Subcutaneous abdominal adipose tissue (tissue), 5 donors: ENCODE measurements at regions not wholly inside any gene's neighbourhood (a gene's known extent, or its start where the extent isn't known, plus 50 kb on each side); places are given as distances from the start of the nearest gene placed in this dataset.

Source experiments
- H3K27ac ChIP-seq: one replicate; pipeline ENCODE4 v1.7.0; 2013; ENCODE audit warnings: low read depth, mild to moderate bottlenecking, inconsistent platforms, low read length, moderate library complexity
- H3K27me3 ChIP-seq, 5 donors: one replicate each; pipeline ENCODE4 v1.7.0; 2013; ENCODE audit warnings: low read length in 5 of 5, inconsistent platforms in 1 of 5; ENCODE audit not compliant: control insufficient read depth in 5 of 5, insufficient read depth in 4 of 5
- H3K36me3 ChIP-seq, 5 donors: one replicate each; pipeline ENCODE4 v1.7.0; 2013; ENCODE audit warnings: low read length in 5 of 5; ENCODE audit not compliant: control insufficient read depth in 5 of 5, insufficient read depth in 5 of 5
- H3K4me1 ChIP-seq, 5 donors: one replicate each; pipeline ENCODE4 v1.7.0; 2013; ENCODE audit warnings: low read length in 5 of 5, mild to moderate bottlenecking in 3 of 5, moderate library complexity in 1 of 5; ENCODE audit not compliant: control insufficient read depth in 5 of 5, insufficient read depth in 5 of 5
- H3K4me3 ChIP-seq, 5 donors: one replicate each; pipeline ENCODE4 v1.7.0; 2013; ENCODE audit warnings: low read length in 5 of 5, low read depth in 1 of 5
- H3K9ac ChIP-seq, 5 donors: one replicate each; pipeline ENCODE4 v1.7.0; 2013; ENCODE audit warnings: low read length in 5 of 5, mild to moderate bottlenecking in 4 of 5, moderate library complexity in 3 of 5
- H3K9me3 ChIP-seq, 5 donors: one replicate each; pipeline ENCODE4 v1.7.0; 2013; ENCODE audit warnings: low read length in 5 of 5; ENCODE audit not compliant: control insufficient read depth in 5 of 5
- donor health status: healthy.
- donor health status: healthy.
- donor health status: healthy.
- donor health status: healthy.
- donor health status: healthy.

- Histone ChIP-seq H3K4me3 (no peak overlapping the region), H3K4me1 (no peaks in the 10 kb centered on the region), H3K36me3 (no peaks in the 10 kb centered on the region), H3K9me3 (peaks cover 0 to 6% (median 5%) of the 10 kb centered on the region in 5 donors), H3K27ac (no peak overlapping the region), H3K9ac (no peak overlapping the region), H3K27me3 (no peaks in the 10 kb centered on the region)
Measured at GRCh38 chr1:177817937-177818875, 151.7 kb downstream of the SEC16B start.

- Histone ChIP-seq H3K27me3 (no peaks in the 10 kb centered on the region), H3K9ac (no peak overlapping the region)
Measured at GRCh38 chr1:177812650-177813049, 157.2 kb downstream of the SEC16B start.

GRCh38 chr1:177812144-177812543 lies 157.7 kb downstream of the SEC16B start:
- H3K4me1 ChIP-seq: no peaks in the 10 kb centered on the region
- no peaks in the 10 kb centered on the region for H3K36me3 ChIP-seq
- H3K27ac ChIP-seq: no peak overlapping the region
- no peak overlapping the region for H3K9ac ChIP-seq
- H3K4me3 ChIP-seq: no peak overlapping the region
- H3K9me3 ChIP-seq: peaks cover 0 to 6% (median 5%) of the 10 kb centered on the region in 5 donors
- H3K27me3 ChIP-seq: no peaks in the 10 kb centered on the region

More at GRCh38 chr1:177812650-177813049, 157.2 kb downstream of the SEC16B start:
- H3K4me3 ChIP-seq: no peak overlapping the region
- H3K27ac ChIP-seq: no peak overlapping the region
- no peaks in the 10 kb centered on the region for H3K4me1 ChIP-seq
- H3K9me3 ChIP-seq: peaks cover 0 to 6% (median 5%) of the 10 kb centered on the region in 5 donors
- no peaks in the 10 kb centered on the region for H3K36me3 ChIP-seq

GRCh38 chr1:177811429-177811828 lies 158.4 kb downstream of the SEC16B start:
- no peak overlapping the region for H3K9ac ChIP-seq
- H3K27ac ChIP-seq: no peak overlapping the region
- no peaks in the 10 kb centered on the region for H3K4me1 ChIP-seq
- H3K27me3 ChIP-seq: no peaks in the 10 kb centered on the region
- peaks cover 0 to 3% (median under 1%) of the 10 kb centered on the region in 5 donors for H3K9me3 ChIP-seq
- no peaks in the 10 kb centered on the region for H3K36me3 ChIP-seq
- H3K4me3 ChIP-seq: no peak overlapping the region

- no peaks in the 10 kb centered on the region for H3K9me3 ChIP-seq
- H3K36me3 ChIP-seq: no peaks in the 10 kb centered on the region
- H3K4me3 ChIP-seq: no peak overlapping the region
- no peaks in the 10 kb centered on the region for H3K4me1 ChIP-seq
- no peak overlapping the region for H3K27ac ChIP-seq
- H3K9ac ChIP-seq: no peak overlapping the region
- no peaks in the 10 kb centered on the region for H3K27me3 ChIP-seq
Measured at GRCh38 chr1:177809819-177810218, 160.0 kb downstream of the SEC16B start.

- H3K27ac ChIP-seq: no peak overlapping the region
- no peaks in the 10 kb centered on the region for H3K27me3 ChIP-seq
- H3K9ac ChIP-seq: no peak overlapping the region
- H3K36me3 ChIP-seq: no peaks in the 10 kb centered on the region
- peaks cover 0 to 6% (median 2%) of the 10 kb centered on the region in 5 donors for H3K9me3 ChIP-seq
- H3K4me1 ChIP-seq: peaks cover 0 to 7% (median 3%) of the 10 kb centered on the region in 5 donors
- no peak overlapping the region for H3K4me3 ChIP-seq
Measured at GRCh38 chr1:177802304-177802703, 167.6 kb downstream of the SEC16B start.

- H3K27me3 ChIP-seq: peaks cover 0 to under 1% (median 0%) of the 10 kb centered on the region in 5 donors
- H3K4me1 ChIP-seq: peaks cover 0 to 7% (median 3%) of the 10 kb centered on the region in 5 donors
- H3K27ac ChIP-seq: no peak overlapping the region
- H3K9me3 ChIP-seq: peaks cover 0 to 6% (median 2%) of the 10 kb centered on the region in 5 donors
- H3K36me3 ChIP-seq: no peaks in the 10 kb centered on the region
- no peak overlapping the region for H3K4me3 ChIP-seq
- H3K9ac ChIP-seq: no peak overlapping the region
Measured at GRCh38 chr1:177801790-177802189, 168.1 kb downstream of the SEC16B start.

GRCh38 chr1:177800400-177801088 lies 169.3 kb downstream of the SEC16B start:
- no peaks in the 10 kb centered on the region for H3K36me3 ChIP-seq
- H3K27me3 ChIP-seq: peaks cover 0 to 5% (median 0%) of the 10 kb centered on the region in 5 donors
- H3K9me3 ChIP-seq: peaks cover 0 to 6% (median 2%) of the 10 kb centered on the region in 5 donors
- H3K9ac ChIP-seq: no peak overlapping the region
- no peak overlapping the region for H3K4me3 ChIP-seq
- H3K4me1 ChIP-seq: peaks cover 0 to 7% (median 3%) of the 10 kb centered on the region in 5 donors
- no peak overlapping the region for H3K27ac ChIP-seq

- Histone ChIP-seq H3K4me1 (peaks cover 0 to 7% (median 3%) of the 10 kb centered on the region in 5 donors), H3K9ac (no peak overlapping the region), H3K4me3 (no peak overlapping the region), H3K9me3 (peaks cover 0 to 6% (median 2%) of the 10 kb centered on the region in 5 donors), H3K27ac (no peak overlapping the region), H3K36me3 (no peaks in the 10 kb centered on the region), H3K27me3 (peaks cover 0 to 5% (median 0%) of the 10 kb centered on the region in 5 donors)
Measured at GRCh38 chr1:177799746-177800145, 170.1 kb downstream of the SEC16B start.

GRCh38 chr1:177798614-177799013 lies 171.2 kb downstream of the SEC16B start:
- no peak overlapping the region for H3K27ac ChIP-seq
- peaks cover 0 to 7% (median 3%) of the 10 kb centered on the region in 5 donors for H3K4me1 ChIP-seq
- no peak overlapping the region for H3K4me3 ChIP-seq
- peaks cover 0 to 1% (median 0%) of the 10 kb centered on the region in 5 donors for H3K9me3 ChIP-seq
- no peaks in the 10 kb centered on the region for H3K36me3 ChIP-seq
- no peak overlapping the region for H3K9ac ChIP-seq
- H3K27me3 ChIP-seq: peaks cover 0 to 5% (median 0%) of the 10 kb centered on the region in 5 donors
